BJ (cell line): ENCODE measurements at regions not wholly inside any gene's neighbourhood (a gene's known extent, or its start where the extent isn't known, plus 50 kb on each side); places are given as distances from the start of the nearest gene placed in this dataset.
"Not testable (repeated sequence)": the region's sequence is repeated elsewhere in the genome, so short reads cannot be mapped to it uniquely, and the experiment has no call there.

ENCODE experiments used
- CTCF ChIA-PET: fragments of 350-600 bp; formaldehyde crosslinking; extraction: SDS; loops from one replicate; lab custom pipeline; 2021; ENCODE audit warnings: antibody characterized with exemption, inconsistent platforms; lab: Yijun Ruan, JAX
- POLR2A ChIA-PET: fragments of 300-600 bp; sonication (Branson Sonifier 250); formaldehyde crosslinking; extraction: SDS; loops from one replicate; lab custom pipeline; 2021; ENCODE audit warnings: antibody characterized with exemption; lab: Charles Lee
- DNase-seq: peaks from one replicate; pipeline ENCODE4 v3.0.0-alpha.2; 2011; ENCODE audit warnings: low read depth
- H3K27me3 ChIP-seq: 2 replicates; pipeline ENCODE4 v1.6.0; 2011; ENCODE audit warnings: low read length; ENCODE audit not compliant: control insufficient read depth, insufficient read depth
- H3K36me3 ChIP-seq: 2 replicates; pipeline ENCODE4 v1.5.1; 2011; ENCODE audit warnings: low read length; ENCODE audit not compliant: control insufficient read depth, insufficient read depth
- H3K4me3 ChIP-seq: 2 replicates; pipeline ENCODE4 v1.5.1; 2011; ENCODE audit warnings: low read depth, mild to moderate bottlenecking, control low read depth, low read length
- TF ChIP-seq, protein P1 (sequence below): IDR thresholded peaks from 2 replicates; pipeline ENCODE4 v1.5.1; 2011; ENCODE audit warnings: low read depth, mild to moderate bottlenecking, control low read depth, inconsistent platforms, low read length, moderate library complexity; ENCODE audit not compliant: insufficient read depth

DNA sequence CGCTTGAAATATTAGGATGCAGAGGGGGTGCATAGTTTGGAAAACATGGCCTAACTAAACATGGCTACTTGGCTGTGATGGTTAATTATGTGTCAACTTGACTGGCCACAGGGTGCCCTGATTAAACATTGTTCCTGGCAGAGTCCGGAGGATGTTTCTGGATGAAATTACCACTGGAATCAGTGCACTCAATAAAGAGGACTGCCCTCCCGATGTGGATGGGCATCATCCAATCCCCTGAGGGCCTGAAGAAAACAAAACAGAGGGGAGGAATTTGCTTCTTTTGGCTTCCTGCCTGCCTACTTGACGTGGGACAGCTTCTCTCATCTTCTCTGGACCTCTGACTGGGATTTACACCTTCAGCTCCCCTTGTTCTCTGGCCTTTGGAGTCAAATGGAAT is 79.1 kb upstream of the KCNE2 start:
- DNase-seq, result no peak
- no peaks in the 10 kb centered on the region for H3K27me3 ChIP-seq
- no peak overlapping the region for H3K4me3 ChIP-seq
- POLR2A ChIA-PET, result no interaction called here
- CTCF ChIA-PET, result no interaction called here
- H3K36me3 ChIP-seq, result no peaks in the 10 kb centered on the region
- TF ChIP-seq, protein P1, sequence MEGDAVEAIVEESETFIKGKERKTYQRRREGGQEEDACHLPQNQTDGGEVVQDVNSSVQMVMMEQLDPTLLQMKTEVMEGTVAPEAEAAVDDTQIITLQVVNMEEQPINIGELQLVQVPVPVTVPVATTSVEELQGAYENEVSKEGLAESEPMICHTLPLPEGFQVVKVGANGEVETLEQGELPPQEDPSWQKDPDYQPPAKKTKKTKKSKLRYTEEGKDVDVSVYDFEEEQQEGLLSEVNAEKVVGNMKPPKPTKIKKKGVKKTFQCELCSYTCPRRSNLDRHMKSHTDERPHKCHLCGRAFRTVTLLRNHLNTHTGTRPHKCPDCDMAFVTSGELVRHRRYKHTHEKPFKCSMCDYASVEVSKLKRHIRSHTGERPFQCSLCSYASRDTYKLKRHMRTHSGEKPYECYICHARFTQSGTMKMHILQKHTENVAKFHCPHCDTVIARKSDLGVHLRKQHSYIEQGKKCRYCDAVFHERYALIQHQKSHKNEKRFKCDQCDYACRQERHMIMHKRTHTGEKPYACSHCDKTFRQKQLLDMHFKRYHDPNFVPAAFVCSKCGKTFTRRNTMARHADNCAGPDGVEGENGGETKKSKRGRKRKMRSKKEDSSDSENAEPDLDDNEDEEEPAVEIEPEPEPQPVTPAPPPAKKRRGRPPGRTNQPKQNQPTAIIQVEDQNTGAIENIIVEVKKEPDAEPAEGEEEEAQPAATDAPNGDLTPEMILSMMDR, result no peak

DNA sequence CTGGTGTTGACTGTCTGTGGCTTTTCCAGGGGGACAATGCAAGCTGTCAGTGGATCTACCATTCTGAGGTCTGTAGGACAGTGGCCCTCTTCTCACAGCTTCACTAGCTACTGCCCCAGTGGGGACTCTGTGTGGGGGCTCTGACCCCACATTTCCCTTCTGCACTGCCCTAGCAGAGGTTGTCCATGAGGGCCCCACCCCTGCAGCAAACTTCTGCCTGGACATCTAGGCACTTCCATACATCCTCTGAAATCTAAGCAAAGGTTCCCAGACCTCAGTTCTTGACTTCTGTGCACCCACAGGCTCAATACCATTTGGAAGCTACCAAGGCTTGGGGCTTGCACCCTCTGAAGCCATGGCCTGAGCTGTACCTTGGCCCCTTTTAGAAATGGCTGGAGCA is 75.8 kb upstream of the KCNE2 start:
- CTCF ChIA-PET, H3K4me3 ChIP-seq, H3K27me3 ChIP-seq, DNase-seq, POLR2A ChIA-PET, H3K36me3 ChIP-seq: not testable (repeated sequence)

DNA sequence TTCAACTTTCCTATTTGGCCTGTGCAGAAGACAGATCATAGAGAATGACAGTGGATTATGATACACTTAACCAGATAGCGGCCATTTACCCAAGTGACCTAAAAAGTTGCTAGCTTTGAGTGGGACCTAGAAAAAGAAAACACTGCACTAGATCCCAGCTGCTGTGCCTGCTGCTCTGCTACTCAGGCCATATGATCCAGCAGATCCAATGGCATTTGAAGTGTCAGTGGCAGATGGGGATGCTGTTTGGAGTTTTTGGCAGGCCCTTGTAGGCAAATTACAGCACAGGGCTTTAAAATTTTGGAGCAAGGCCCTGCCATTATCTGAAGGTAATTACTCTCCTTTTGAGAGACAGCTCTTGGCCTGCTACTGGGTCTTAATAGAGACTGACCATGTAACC is 74.0 kb upstream of the KCNE2 start:
- TF ChIP-seq, protein P1, result no peak
- no peak overlapping the region for H3K4me3 ChIP-seq
- DNase-seq, result no peak
- H3K36me3 ChIP-seq, result no peaks in the 10 kb centered on the region
- CTCF ChIA-PET, result interaction anchor here (0.6 kb wide), 1 partner anchor 74 kb away, joined by 3 read pairs; no protein-coding TSS in a partner anchor
- no peaks in the 10 kb centered on the region for H3K27me3 ChIP-seq
- POLR2A ChIA-PET, result no interaction called here

DNA sequence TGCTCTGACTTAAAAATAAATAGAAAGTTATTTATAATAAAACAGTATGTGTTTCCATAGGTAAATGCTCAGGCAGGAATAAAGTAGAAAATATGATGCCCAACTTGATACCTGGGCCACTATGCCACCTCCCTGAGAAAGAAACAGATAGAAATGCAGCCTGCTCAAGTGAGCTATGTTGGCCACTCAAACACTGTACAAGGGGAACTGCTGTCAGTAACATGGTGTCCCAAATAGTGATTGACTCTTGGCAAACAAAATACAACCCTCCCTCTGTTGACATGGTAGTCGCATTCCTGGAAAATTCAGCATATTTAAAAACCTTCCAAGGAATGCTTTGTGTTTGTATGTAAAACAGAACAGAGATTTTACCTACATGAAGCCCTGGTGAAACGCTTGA is 66.9 kb upstream of the KCNE2 start:
- H3K4me3 ChIP-seq, result no peak overlapping the region
- CTCF ChIA-PET, result no interaction called here
- no peaks in the 10 kb centered on the region for H3K36me3 ChIP-seq
- TF ChIP-seq, protein P1, result no peak
- no peak for DNase-seq
- POLR2A ChIA-PET, result no interaction called here
- peaks cover 6% of the 10 kb centered on the region for H3K27me3 ChIP-seq

DNA sequence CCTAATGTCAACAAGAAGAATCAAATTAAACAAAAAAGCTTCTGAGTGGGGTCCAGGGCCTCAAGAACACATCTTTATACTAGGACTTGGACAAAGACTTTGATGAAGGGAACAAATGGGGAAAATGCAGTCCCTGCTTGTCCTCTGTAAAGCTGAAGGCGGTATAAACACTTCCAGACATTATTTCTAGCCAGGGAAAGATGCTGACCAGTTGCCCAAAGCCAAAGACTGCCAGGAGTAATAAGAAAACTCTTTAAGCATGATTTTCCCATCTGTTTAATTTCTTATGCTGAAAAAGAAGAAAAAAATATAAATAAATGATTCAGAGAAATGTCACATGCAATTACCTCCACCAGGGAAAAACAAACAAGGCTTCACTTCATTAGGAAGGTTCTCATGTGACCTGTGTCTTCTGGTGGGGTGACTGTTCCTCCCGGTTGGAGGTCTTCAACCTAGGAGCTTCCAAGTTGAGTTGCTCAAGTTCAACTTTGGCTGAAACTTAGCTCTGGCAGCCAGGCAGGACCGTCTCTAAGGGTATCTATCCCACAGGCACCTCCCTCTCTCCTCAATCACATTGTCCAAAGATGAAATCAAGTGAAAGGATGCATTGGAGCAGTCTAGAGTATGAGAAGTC is 65.2 kb upstream of the KCNE2 start:
- peaks cover 6% of the 10 kb centered on the region for H3K27me3 ChIP-seq
- TF ChIP-seq, protein P1, result no peak
- ChIA-PET POLR2A (no interaction called here), CTCF (interaction anchor here (1.3 kb wide), 1 partner anchor 16 kb away, joined by 7 read pairs; no protein-coding TSS in a partner anchor)
- no peak overlapping the region for H3K4me3 ChIP-seq
- H3K36me3 ChIP-seq, result no peaks in the 10 kb centered on the region
- no peak for DNase-seq

DNA sequence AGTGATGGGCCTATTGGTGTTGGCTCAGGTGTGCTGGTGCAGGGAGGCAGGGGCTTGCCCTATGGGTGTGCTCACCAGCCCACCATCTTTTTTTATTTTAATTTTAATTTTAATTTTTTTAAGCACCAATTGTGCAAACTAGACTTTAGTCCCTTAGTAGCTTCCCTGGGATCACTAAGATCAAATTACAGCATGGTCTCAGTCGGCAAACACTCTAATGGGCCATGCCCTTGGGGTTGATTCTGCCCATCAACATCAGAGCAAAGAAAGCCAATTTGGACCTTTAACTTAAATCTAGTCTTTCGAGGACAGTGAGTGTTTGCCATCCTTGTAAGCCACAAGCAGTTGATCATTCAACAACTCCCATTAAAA is 64.7 kb upstream of the KCNE2 start:
- CTCF ChIA-PET, result interaction anchor here (1.3 kb wide), 1 partner anchor 17 kb away, joined by 7 read pairs; no protein-coding TSS in a partner anchor
- H3K36me3 ChIP-seq, result no peaks in the 10 kb centered on the region
- TF ChIP-seq, protein P1, result no peak
- peaks cover 6% of the 10 kb centered on the region for H3K27me3 ChIP-seq
- DNase-seq, result no peak
- no peak overlapping the region for H3K4me3 ChIP-seq
- POLR2A ChIA-PET, result no interaction called here
